PC-3 (cell line): ENCODE measurements at regions not wholly inside any gene's neighbourhood (a gene's known extent, or its start where the extent isn't known, plus 50 kb on each side); places are given as distances from the start of the nearest gene placed in this dataset.

ENCODE experiments used
- ATAC-seq: fragments of 200-7000 bp; cut with Tn5 transposase; 2 replicates; pipeline ENCODE4 v1.9.1; 2020; ENCODE audit warnings: mild to moderate bottlenecking, moderate library complexity
- BruUV-seq: library from RNA; stranded (reverse); fragments of 400-500 nt; replicated peaks from 2 replicates; lab custom pipeline; 2021; lab: Mats Ljungman, UMichigan
- CTCF ChIA-PET: fragments of 300-600 bp; sonication (Branson Sonifier 250); formaldehyde crosslinking; loops from one replicate; lab custom pipeline; 2022; ENCODE audit warnings: antibody characterized with exemption; lab: Charles Lee
- POLR2A ChIA-PET: fragments of 300-600 bp; sonication (Branson Sonifier 250); formaldehyde crosslinking; loops from one replicate; lab custom pipeline; 2022; ENCODE audit warnings: antibody characterized with exemption; ENCODE audit not compliant: unreplicated experiment; lab: Charles Lee
- DNase-seq: peaks from one replicate; pipeline ENCODE4 v3.0.0-alpha.2; 2015
- H2AFZ ChIP-seq: fragments of 300-600 bp; sonication (generic); 2 replicates; pipeline ENCODE4 v1.6.0; 2016; ENCODE audit warnings: antibody characterized with exemption, low read length
- H3F3A ChIP-seq: fragments of 300-600 bp; sonication (generic); one replicate; pipeline ENCODE4 v1.6.0; 2017; ENCODE audit warnings: antibody characterized with exemption, low read length, control low read depth, mild to moderate bottlenecking; ENCODE audit not compliant: unreplicated experiment
- H3K27ac ChIP-seq: fragments of 300-600 bp; sonication (generic); 2 replicates; pipeline ENCODE4 v1.5.1; 2016; ENCODE audit warnings: mild to moderate bottlenecking, low read length
- H3K27me3 ChIP-seq: fragments of 300-600 bp; sonication (generic); 2 replicates; pipeline ENCODE4 v1.6.1; 2016; ENCODE audit warnings: low read length, mixed read lengths
- H3K36me3 ChIP-seq: fragments of 300-600 bp; sonication (generic); 2 replicates; pipeline ENCODE4 v1.6.1; 2016; ENCODE audit warnings: low read depth, mixed run types, low read length, mixed read lengths
- H3K4me1 ChIP-seq: fragments of 300-600 bp; sonication (generic); 2 replicates; pipeline ENCODE4 v1.5.1; 2016; ENCODE audit warnings: low read length; ENCODE audit not compliant: insufficient read depth
- H3K4me2 ChIP-seq: fragments of 300-600 bp; sonication (generic); 2 replicates; pipeline ENCODE4 v1.6.0; 2016; ENCODE audit warnings: low read length
- H3K4me3 ChIP-seq: fragments of 300-600 bp; sonication (generic); 2 replicates; pipeline ENCODE4 v1.5.1; 2016; ENCODE audit warnings: mild to moderate bottlenecking, low read length, mixed read lengths
- H3K79me2 ChIP-seq: fragments of 300-600 bp; sonication (generic); 2 replicates; pipeline ENCODE4 v1.6.1; 2017; ENCODE audit warnings: low read length, mixed read lengths
- H3K9ac ChIP-seq: fragments of 300-600 bp; sonication (generic); 2 replicates; pipeline ENCODE4 v1.6.0; 2016; ENCODE audit warnings: mild to moderate bottlenecking, low read length
- H3K9me2 ChIP-seq: fragments of 300-600 bp; sonication (generic); replicated peaks from 2 replicates; pipeline ENCODE4 v1.6.1; 2016; ENCODE audit warnings: mixed run types, low read length, mixed read lengths
- H3K9me3 ChIP-seq: fragments of 300-600 bp; sonication (generic); 2 replicates; pipeline ENCODE4 v1.6.1; 2016; ENCODE audit warnings: low read length, mixed read lengths
- H4K20me1 ChIP-seq: fragments of 300-600 bp; sonication (generic); 2 replicates; pipeline ENCODE4 v1.6.1; 2016; ENCODE audit warnings: low read length, mixed read lengths
- EZH2 ChIP-seq: fragments of 300-600 bp; sonication (generic); IDR thresholded peaks from one replicate; pipeline ENCODE4 v1.6.1; 2017; ENCODE audit warnings: antibody characterized with exemption, mild to moderate bottlenecking, low read length; ENCODE audit not compliant: unreplicated experiment
- EZH2phosphoT487 ChIP-seq: fragments of 300-600 bp; sonication (generic); IDR thresholded peaks from 2 replicates; pipeline ENCODE4 v1.6.1; 2018; ENCODE audit warnings: mild to moderate bottlenecking, antibody characterized with exemption, low read length, borderline replicate concordance
- intact Hi-C: fragments of 100-400 bp; cut with micrococcal nuclease; formaldehyde crosslinking; loops from 2 replicates; pipeline ENCODE4 v1.9.0; 2023
- TF ChIP-seq, protein P1 (sequence below): fragments of 300-600 bp; sonication (generic); conservative IDR thresholded peaks from 2 replicates; pipeline ENCODE4 v1.5.1; 2017; ENCODE audit warnings: antibody characterized with exemption, low read depth, mild to moderate bottlenecking, low read length

GRCh38 chr4:130080872-130081451, 985.0 kb downstream of the C4orf33 start:
- no peak for TF ChIP-seq EZH2
- TF ChIP-seq, protein P1, sequence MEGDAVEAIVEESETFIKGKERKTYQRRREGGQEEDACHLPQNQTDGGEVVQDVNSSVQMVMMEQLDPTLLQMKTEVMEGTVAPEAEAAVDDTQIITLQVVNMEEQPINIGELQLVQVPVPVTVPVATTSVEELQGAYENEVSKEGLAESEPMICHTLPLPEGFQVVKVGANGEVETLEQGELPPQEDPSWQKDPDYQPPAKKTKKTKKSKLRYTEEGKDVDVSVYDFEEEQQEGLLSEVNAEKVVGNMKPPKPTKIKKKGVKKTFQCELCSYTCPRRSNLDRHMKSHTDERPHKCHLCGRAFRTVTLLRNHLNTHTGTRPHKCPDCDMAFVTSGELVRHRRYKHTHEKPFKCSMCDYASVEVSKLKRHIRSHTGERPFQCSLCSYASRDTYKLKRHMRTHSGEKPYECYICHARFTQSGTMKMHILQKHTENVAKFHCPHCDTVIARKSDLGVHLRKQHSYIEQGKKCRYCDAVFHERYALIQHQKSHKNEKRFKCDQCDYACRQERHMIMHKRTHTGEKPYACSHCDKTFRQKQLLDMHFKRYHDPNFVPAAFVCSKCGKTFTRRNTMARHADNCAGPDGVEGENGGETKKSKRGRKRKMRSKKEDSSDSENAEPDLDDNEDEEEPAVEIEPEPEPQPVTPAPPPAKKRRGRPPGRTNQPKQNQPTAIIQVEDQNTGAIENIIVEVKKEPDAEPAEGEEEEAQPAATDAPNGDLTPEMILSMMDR, result no peak
- TF ChIP-seq EZH2phosphoT487, result no peak
- H3K9ac ChIP-seq, result no peak overlapping the region
- H3K9me3 ChIP-seq, result no peaks in the 10 kb centered on the region
- H3K4me1 ChIP-seq, result no peaks in the 10 kb centered on the region
- H3K27ac ChIP-seq, result no peak overlapping the region
- CTCF ChIA-PET, result no interaction called here
- H3K79me2 ChIP-seq, result no peaks in the 10 kb centered on the region
- H3K36me3 ChIP-seq, result no peaks in the 10 kb centered on the region
- no peak overlapping the region for H3K4me3 ChIP-seq
- no peaks in the 10 kb centered on the region for H3K9me2 ChIP-seq
- DNase-seq (no peak), ATAC-seq (no peak)
- H3F3A ChIP-seq, result no peaks in the 10 kb centered on the region
- no peaks in the 10 kb centered on the region for H4K20me1 ChIP-seq
- no peaks in the 10 kb centered on the region for H3K27me3 ChIP-seq
- H3K4me2 ChIP-seq, result no peak overlapping the region
- no TSS peak for BruUV-seq
- no peak overlapping the region for H2AFZ ChIP-seq
- POLR2A ChIA-PET, result no interaction called here
- intact Hi-C loops, result no loop called here

- CTCF ChIA-PET, result no interaction called here
- TF ChIP-seq EZH2phosphoT487 (no peak), EZH2 (no peak)
- TF ChIP-seq, protein P1, result no peak
- DNase-seq (no peak), ATAC-seq (no peak)
- no peaks in the 10 kb centered on the region for H4K20me1 ChIP-seq
- H3K4me2 ChIP-seq, result no peak overlapping the region
- no peaks in the 10 kb centered on the region for H3K27me3 ChIP-seq
- intact Hi-C loops, result no loop called here
- POLR2A ChIA-PET, result no interaction called here
- H3K79me2 ChIP-seq, result no peaks in the 10 kb centered on the region
- H2AFZ ChIP-seq, result no peak overlapping the region
- H3K9me3 ChIP-seq, result no peaks in the 10 kb centered on the region
- H3K4me1 ChIP-seq, result no peaks in the 10 kb centered on the region
- BruUV-seq, result no TSS peak
- no peak overlapping the region for H3K9ac ChIP-seq
- H3K27ac ChIP-seq, result no peak overlapping the region
- H3K9me2 ChIP-seq, result no peaks in the 10 kb centered on the region
- H3K36me3 ChIP-seq, result no peaks in the 10 kb centered on the region
- no peaks in the 10 kb centered on the region for H3F3A ChIP-seq
- no peak overlapping the region for H3K4me3 ChIP-seq
Measured at GRCh38 chr4:130090427-130090826, 994.5 kb downstream of the C4orf33 start.

DNA sequence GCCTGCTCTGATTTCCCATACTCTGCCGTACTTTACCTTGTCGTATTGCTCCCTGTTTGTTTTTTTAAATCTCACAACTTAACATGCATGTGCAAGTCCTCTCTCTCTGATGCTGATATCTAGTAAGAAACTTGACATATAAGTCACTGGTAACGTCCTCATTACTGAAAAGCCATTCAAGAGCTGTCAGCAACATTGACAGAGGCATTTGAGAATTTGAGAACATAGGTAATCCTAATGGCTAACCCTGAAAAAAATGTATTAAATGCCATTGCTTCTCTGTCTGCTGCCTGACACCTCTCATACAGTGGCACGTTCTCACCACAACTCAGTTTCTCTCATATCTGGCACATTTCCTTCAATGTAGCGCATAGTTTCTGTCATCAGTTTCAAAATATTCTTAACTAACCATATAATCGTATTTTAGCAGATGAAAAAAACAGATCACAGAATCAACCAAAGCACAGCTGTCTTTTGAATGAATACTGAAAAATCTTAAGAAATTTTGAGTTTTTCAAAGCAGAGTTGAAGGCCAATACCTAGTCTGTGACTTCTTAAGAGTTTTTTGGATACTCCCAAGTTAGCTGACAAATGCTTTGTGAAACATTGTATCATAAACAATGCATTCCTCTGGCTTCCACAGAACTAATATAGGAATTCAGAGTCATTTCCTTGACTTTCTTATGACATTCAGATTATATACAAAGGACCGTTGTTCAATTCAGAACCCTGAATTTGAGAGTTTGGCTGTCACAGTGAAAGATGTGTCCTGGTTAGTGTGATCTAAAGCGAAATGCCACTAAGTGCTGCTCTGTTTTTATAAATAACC, 996.4 kb downstream of the C4orf33 start:
- Histone ChIP-seq H3K9me2 (no peaks in the 10 kb centered on the region), H3F3A (no peaks in the 10 kb centered on the region), H3K9ac (no peak overlapping the region), H3K4me2 (no peak overlapping the region), H2AFZ (no peak overlapping the region), H3K4me3 (no peak overlapping the region), H4K20me1 (no peaks in the 10 kb centered on the region), H3K9me3 (no peaks in the 10 kb centered on the region), H3K27ac (no peak overlapping the region), H3K36me3 (no peaks in the 10 kb centered on the region), H3K27me3 (no peaks in the 10 kb centered on the region), H3K4me1 (no peaks in the 10 kb centered on the region), H3K79me2 (no peaks in the 10 kb centered on the region)
- BruUV-seq, result no TSS peak
- intact Hi-C loops, result no loop called here
- TF ChIP-seq EZH2, result no peak
- TF ChIP-seq, protein P1, result no peak
- TF ChIP-seq EZH2phosphoT487, result no peak
- DNase-seq, result no peak
- ATAC-seq, result no peak
- ChIA-PET POLR2A (no interaction called here), CTCF (no interaction called here)
